ENCODE measurements at regions not wholly inside any gene's neighbourhood (a gene's known extent, or its start where the extent isn't known, plus 50 kb on each side); places are given as distances from the start of the nearest gene placed in this dataset.
A peak's percentile ranks its signal among the peaks of the same experiment; 100 is the strongest.

DNA sequence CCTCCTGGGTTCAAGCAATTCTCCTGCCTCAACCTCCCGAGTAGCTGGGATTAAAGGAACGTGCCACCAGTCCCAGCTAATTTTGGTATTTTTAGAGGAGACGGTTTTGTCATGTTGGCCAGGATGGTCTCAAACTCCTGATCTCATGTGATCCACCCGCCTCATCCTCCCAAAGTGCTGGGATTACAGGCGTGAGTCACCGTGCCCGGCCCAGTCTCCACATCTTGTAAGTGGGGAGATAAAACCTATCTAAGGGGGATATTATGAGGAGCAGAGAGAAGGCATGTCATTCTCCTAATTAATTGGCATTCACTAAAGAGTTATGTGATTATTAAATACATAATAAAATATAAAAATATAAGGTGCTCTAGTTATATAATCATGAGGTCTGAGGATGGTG, 94.1 kb upstream of the BOD1 start:
- WGBS, 2 donors (ENCODE audit: low coverage in 1 of 2) = 100% methylated on average over 4 of the region's 7 CpGs; no CpG with 5 or more reads in 1 of the 2 donors
- no peak for ATAC-seq
- no peak for TF ChIP-seq POLR2A (IDR thresholded peaks at IDR 0.05)
- no peak for TF ChIP-seq EP300 (IDR thresholded peaks at IDR 0.05)
- TF ChIP-seq CTCF (IDR thresholded peaks at IDR 0.05) = no peak
- TF ChIP-seq POLR2AphosphoS5 (IDR thresholded peaks at IDR 0.05) = no peak
- H3K4me1 ChIP-seq = peaks cover 0 to 10% (median 0%) of the 10 kb centered on the region in 3 donors
- peaks cover 13% of the 10 kb centered on the region for H3K27me3 ChIP-seq
- H3K27ac ChIP-seq = no peak overlapping the region
- H3K9me3 ChIP-seq = no peaks in the 10 kb centered on the region
- H3K36me3 ChIP-seq = no peaks in the 10 kb centered on the region
- H3K4me3 ChIP-seq = no peak overlapping the region

DNA sequence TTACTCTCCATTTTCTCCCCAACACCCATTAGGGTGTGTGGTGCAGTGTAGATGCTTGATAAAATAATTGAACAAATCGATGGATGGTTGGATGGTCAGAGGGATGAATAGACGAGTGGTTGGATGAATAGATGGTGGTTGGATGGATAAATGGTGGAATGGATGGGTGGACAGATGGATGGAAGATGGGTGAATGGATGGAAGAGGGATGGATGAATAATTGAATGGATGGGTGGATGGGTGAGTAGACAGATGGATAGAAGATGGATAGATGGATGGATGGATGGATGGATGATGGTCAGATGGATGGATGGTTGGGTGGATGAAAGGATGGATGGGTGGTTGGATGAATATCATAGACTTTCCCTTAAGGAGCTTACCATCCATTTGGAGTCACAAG, 95.0 kb upstream of the BOD1 start:
- WGBS, 2 donors (ENCODE audit: low coverage in 1 of 2) = 43 to 95% methylated on average over 1 to 2 of the region's 2 CpGs
- Histone ChIP-seq H3K4me1 (peaks cover 0 to 10% (median 0%) of the 10 kb centered on the region in 3 donors), H3K4me3 (no peak overlapping the region), H3K27me3 (peaks cover 13% of the 10 kb centered on the region), H3K9me3 (no peaks in the 10 kb centered on the region), H3K27ac (no peak overlapping the region), H3K36me3 (no peaks in the 10 kb centered on the region)
- TF ChIP-seq POLR2AphosphoS5 (IDR thresholded peaks at IDR 0.05) (no peak), CTCF (IDR thresholded peaks at IDR 0.05) (no peak), EP300 (IDR thresholded peaks at IDR 0.05) (no peak), POLR2A (IDR thresholded peaks at IDR 0.05) (no peak)
- ATAC-seq = no peak

DNA sequence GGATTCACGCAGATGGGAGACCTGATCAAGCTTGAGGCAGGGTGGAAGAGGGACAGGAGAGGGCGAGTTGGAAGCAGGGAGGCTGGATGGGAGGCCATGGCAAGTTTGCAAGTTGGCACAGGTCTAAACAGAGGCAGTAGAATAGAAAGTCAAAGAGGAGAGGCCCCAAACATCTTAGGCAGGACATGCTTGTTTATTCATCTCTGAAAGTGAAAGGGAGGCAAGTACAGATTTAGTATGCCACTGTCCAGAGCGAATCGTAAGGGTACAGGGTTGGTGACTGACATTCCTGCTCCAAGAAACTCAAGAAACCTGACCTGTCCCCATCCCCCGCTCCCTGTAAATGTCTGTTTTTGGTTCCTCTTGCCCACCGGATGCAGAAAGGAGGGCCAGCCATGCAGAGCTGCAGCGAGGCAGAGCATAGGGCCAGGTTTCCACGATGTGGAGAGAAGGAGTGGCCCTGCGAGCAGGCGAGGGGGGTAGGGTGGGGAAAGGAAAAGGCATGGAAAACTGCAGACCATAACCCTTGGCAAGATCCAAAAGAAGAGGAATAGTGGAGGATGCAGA, 96.2 kb upstream of the BOD1 start:
- H3K4me3 ChIP-seq = no peak overlapping the region
- TF ChIP-seq POLR2A (IDR thresholded peaks at IDR 0.05) = no peak
- no peak for TF ChIP-seq CTCF (IDR thresholded peaks at IDR 0.05)
- no peak for TF ChIP-seq POLR2AphosphoS5 (IDR thresholded peaks at IDR 0.05)
- no peak for TF ChIP-seq EP300 (IDR thresholded peaks at IDR 0.05)
- H3K4me1 ChIP-seq = no peaks in the 10 kb centered on the region
- H3K9me3 ChIP-seq = no peaks in the 10 kb centered on the region
- 83 to 88% methylated on average over 4 to 7 of the region's 10 CpGs for WGBS, 2 donors (ENCODE audit: low coverage in 1 of 2)
- no peak for ATAC-seq
- H3K27ac ChIP-seq = no peak overlapping the region
- peaks cover 13% of the 10 kb centered on the region for H3K27me3 ChIP-seq
- H3K36me3 ChIP-seq = no peaks in the 10 kb centered on the region

DNA sequence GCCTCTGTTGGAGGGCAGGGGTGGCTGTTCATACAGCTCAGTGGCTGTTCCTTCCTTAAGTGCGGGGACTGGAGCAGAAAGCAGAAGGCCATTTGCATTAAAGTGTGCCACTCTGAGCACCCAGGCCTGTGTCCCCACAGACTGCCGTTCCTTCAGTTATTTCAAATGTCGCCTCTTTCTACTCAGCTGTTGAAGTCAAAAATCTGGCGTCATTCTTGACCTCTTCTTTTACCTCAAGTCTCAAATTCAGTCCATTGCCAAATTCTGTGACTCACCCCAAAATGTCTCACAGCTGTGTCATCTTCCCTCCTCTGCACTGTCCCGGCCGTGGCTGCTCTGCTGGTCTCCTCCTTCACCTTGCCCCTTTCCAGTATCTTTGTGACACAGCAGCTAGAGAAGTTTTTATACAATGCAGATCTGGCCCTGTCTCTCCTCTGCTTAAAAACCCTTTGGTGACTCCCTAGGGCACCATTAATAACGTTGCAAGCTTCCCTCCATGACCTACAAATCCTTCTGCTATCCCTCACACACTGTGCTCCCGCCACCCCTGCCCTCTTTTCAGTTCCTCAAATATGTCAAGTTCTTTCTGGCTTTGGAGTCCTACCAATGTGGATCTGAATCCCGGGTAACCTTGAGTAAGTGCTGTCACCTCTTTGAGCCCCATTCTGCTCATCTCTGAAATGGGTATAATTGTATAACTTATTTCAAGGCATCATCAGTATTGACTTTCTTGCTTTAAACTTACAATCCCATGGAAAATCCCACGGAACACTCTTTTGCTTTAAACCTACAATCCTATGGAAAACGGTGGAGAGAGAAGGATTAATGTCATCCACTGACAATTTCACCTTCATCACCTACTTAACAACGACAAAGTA, 98.3 kb upstream of the BOD1 start:
- H3K27ac ChIP-seq = no peak overlapping the region
- peak; percentile 43 for ATAC-seq
- H3K4me3 ChIP-seq = no peak overlapping the region
- no peak for TF ChIP-seq CTCF (IDR thresholded peaks at IDR 0.05)
- no peak for TF ChIP-seq POLR2A (IDR thresholded peaks at IDR 0.05)
- TF ChIP-seq POLR2AphosphoS5 (IDR thresholded peaks at IDR 0.05) = no peak
- TF ChIP-seq EP300 (IDR thresholded peaks at IDR 0.05) = no peak
- no peaks in the 10 kb centered on the region for H3K4me1 ChIP-seq
- H3K36me3 ChIP-seq = no peaks in the 10 kb centered on the region
- 53 to 61% methylated on average over 11 to 12 of the region's 12 CpGs for WGBS, 2 donors (ENCODE audit: low coverage in 1 of 2)
- H3K27me3 ChIP-seq = peaks cover 8% of the 10 kb centered on the region
- H3K9me3 ChIP-seq = no peaks in the 10 kb centered on the region

DNA sequence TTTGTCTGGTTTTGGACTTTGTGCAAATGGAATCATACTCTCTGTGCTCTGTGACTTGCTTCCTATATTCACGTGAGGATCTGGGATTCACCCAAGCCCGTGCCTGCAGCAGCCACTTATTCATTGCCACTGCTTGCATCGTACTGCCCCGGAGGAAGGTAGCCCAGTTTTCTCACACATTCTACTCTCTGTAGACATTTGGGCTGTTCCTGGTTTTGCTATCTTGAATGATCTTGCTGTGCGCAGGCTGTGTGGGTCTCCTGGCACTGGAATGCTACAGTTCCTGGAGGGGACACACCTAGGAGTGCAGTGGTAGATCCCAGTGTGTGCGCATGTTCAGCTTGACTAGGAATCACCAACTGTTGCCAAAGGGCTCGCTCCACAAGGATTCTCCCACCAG, 99.2 kb upstream of the BOD1 start:
- H3K4me1 ChIP-seq = no peaks in the 10 kb centered on the region
- no peak for ATAC-seq
- no peaks in the 10 kb centered on the region for H3K9me3 ChIP-seq
- 56 to 82% methylated on average over 4 to 7 of the region's 7 CpGs for WGBS, 2 donors (ENCODE audit: low coverage in 1 of 2)
- no peak overlapping the region for H3K4me3 ChIP-seq
- H3K27ac ChIP-seq = no peak overlapping the region
- no peaks in the 10 kb centered on the region for H3K36me3 ChIP-seq
- TF ChIP-seq POLR2A (IDR thresholded peaks at IDR 0.05) (no peak), CTCF (IDR thresholded peaks at IDR 0.05) (no peak), POLR2AphosphoS5 (IDR thresholded peaks at IDR 0.05) (no peak), EP300 (IDR thresholded peaks at IDR 0.05) (no peak)
- peaks cover under 1% of the 10 kb centered on the region for H3K27me3 ChIP-seq
